ENCODE measurements at regions not wholly inside any gene's neighbourhood (a gene's known extent, or its start where the extent isn't known, plus 50 kb on each side); places are given as distances from the start of the nearest gene placed in this dataset.
A peak's percentile ranks its signal among the peaks of the same experiment; 100 is the strongest.
"Not testable (repeated sequence)": the region's sequence is repeated elsewhere in the genome, so short reads cannot be mapped to it uniquely, and the experiment has no call there.

DNA sequence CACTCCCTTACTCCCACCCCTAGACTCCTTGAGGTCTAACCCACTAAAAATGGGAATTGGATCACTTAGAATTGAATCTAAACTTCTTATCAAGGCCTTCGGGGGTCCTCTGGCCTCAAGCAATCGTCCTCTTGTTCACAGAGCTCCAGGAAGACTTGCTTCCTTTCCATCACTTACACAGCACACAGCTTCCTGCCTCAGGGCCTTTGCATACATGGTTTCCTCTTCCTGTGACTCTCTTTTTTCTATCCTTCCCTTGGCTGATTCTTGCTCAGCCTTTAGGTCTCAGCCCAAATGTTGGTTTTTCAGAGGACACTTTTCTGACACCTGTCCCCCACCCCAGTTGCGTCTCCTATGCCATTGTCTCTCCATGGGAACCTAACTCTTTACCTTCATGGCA lies 50.0 kb upstream of the ALDH1B1 start:
- DNase-seq, result no peak

DNA sequence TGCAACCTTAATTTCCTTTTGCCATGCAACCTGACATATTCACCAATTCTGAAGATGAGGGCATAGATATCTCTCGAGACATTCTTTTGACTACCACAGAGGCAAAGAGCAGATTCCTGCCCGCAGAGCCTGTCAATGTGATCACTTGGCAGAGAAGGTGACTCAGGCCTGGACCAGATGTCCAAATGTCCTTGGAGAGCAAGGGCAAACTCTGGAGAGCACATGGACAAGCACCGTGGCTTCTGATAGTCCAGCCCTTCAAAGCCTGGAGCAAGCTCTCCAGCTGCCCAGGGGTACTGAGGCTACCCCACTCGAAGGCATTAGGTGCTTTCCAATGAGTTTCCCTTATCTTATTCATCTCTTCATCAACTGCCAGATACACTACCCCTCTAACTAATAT lies 50.4 kb upstream of the ALDH1B1 start:
- DNase-seq, result no peak

DNA sequence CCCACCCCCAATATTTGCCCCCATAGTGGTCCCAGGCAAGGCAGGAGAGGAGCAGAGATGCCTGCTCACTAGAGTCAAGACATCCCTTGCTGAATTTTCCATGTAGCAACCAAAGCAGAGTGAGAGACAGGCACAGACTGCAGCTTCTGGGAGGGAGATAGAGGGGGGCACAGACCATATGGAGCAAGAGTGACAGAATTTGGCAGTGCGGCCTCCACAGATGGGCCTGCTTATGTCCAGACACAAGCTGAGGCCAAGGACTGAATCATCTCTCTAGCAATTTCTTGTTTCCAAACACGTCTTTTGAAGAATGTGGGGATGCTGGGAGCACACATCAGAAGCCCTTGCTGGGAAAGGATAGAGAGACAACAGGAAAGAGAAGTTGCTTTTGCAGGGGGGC lies 53.0 kb upstream of the ALDH1B1 start:
- no peak for DNase-seq

DNA sequence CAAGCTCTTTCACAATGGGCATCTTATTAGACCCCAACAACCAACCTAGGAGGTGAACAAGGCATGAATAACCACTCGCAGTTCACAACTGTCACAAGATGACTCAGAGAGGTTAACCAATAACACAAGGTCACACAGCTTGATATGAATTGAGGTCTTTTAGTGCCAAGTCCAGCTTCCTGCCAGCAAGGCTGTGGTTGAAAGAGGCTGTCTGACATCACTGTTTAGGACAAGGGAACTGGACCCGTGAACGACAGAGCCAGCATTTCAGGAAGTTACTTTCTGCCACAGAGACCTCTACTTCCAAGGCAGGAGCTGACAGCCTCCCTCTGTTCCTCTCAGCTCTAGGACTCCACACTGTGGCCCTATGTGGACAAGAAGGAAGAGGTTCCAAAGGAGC lies 53.4 kb upstream of the ALDH1B1 start:
- DNase-seq, result no peak

DNA sequence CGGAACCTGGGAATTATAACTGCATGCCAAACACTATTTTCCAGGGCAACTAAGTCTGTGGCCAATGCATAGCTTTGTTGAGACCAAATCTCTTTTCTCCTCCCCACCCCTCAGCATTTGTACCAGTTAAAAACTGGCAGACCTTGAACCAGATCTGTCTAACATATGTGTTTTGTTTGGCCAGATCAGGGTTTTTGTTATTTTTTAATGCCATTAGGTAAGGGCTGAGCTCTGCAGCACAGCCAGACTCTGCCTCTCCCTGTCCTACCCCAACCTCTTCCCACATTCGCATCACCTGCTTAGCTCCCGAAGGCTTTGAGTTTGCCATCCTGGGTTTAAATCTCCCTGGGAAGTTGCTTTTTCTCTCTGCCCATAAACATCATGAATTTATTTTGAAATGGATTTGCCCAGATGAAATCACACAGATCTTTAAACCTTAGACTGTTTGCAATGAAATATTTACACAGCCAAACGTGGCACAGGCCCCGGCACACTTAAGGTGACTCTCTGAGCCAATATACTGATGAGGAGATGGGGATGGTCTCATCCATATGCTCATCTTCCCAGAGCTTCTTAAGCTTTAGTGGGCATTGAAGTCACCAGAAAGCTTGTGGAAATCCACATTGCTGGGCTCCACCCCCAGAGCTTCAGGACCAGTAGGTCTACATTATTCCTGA lies 54.0 kb upstream of the ALDH1B1 start:
- DNase-seq, result no peak

DNA sequence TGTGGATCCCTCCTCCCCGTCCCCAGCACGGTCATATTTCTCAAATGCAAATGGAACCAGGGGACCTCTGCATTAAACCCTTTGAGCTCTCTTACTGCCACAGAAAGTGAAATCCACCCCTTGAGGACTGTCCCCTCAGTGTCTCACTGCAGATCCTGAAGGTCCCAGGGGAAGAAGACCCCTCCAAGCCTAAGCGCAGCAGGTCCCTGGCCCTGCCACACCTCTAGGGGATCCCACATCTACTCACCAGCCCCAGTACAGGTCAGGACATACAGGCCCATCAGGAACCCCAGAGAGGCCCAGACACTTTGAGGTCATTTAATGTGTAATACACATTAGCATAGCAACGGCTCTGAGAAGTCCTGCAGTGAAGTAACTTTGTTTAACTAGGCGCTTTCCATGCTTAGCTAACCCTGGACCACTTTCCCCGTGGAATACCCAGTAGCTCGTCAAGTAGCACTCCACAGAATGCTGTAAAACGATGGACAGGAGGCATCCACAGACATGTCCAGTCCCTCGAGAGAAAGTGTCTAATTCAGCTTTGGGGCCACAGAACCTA lies 54.7 kb upstream of the ALDH1B1 start:
- no peak for DNase-seq

DNA sequence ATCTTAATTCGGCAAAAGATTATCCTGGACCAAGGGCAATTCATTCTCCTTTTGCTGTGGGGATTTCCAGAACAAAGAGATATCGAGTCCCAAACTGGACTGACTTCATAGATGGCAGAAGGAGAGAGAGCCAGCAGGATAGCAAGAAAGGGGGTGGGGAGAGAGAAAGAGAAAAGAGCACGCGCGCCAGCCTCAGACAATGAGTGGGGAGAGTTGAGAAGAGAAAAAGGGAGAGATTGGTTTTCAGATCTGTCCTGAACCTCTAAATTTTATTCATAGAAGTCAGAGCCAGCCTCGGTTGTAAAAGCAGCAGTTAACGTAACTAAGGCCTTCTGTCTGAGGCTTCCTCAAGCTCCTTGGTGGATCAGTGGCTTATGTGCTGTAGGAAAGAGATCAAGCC lies 55.3 kb upstream of the ALDH1B1 start:
- DNase-seq, result no peak

DNA sequence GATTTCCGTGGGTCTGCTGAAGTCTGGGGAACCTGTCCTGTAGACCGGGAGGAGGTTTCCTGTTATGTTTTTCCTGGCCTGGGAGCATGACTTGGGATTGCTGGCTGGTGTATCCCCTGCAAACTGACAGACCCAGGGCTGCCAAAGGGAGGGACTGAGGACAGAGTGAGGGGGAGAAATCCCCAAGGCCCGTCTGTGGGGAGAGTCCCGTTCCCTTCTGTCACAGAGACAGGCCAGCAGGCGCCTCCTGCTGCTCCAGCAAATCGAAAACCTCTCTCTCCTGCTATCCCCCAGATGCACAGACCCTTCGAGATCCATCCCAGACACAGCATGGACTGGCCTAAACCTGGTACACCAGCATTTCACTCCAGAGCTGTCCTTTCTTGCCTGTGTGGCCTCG lies 56.2 kb upstream of the ALDH1B1 start:
- no peak for DNase-seq

DNA sequence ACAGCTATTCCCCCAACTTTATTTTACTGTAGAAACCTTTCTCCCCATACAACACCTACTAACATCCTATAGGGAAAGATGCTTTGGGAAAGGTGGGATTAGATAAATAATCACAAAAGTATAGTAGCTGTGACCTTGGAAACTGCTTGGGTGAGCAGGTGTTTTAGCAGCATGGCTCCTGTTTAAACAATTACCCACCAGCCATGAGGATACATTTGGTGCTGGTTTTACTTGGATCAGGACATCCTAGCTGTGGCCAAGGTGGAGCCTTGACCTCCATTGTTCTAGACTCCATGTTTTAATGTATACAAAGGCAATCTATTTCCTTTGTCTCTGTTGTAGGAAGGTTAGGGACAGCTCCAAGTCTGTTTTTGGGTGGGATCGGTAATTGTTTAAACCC lies 56.8 kb upstream of the ALDH1B1 start:
- DNase-seq, result no peak

DNA sequence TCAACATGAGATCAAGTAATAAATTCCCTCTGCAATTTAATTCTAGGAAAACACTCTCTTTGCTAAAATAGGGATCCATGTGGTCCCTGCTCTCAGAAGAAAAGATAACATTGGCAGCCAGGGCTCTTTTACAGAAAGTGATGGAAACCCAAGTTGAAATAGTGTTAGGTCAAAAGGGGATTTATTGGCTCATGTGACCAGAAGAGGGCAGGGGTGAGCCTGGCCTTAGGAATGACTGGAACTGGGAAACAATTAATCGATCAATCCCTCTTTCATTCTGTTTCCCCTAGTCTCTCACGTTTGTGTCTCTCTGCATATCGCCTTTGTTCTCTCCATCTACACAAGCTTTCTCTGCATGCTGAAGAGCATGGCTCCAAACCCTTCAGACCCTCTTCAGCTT lies 58.3 kb upstream of the ALDH1B1 start:
- no peak for DNase-seq

DNA sequence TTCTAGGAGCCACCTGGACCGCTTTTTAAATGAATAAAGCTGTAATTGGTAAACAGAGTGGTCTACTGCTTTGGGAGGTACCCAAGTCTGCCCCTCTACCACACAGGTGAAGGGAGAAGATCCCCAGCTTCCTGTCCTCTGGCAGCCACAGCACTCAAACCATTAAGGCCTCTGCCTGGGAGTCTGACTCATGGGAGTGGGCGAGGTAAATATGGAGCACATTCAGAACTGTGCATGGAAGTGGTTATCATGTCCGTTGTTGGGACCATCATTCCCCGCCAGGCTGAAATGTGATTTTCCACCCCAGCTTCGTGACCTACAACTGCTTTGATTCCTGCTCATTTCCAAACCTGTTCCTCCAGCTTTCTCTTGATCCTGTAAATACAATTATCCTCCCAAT lies 59.5 kb upstream of the ALDH1B1 start:
- no peak for DNase-seq

DNA sequence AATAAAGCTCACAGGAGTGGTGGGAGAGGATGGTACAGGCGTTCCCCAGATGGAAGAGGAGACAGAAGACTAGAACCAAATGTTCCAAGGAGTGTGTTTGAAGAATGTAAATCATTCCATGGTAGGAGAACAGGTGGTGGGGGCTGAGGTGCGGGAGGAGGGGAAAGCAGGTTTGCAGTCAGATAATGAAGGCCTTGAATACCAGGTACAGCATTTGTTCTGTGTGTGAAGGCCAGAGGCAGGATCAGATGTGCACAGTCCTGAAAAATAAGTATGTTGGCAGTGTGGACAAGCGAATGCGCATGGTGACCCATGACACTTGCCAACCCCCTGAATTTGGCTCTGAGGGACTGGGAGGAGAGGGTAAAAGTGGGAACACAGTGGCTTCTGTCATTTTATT lies 59.9 kb upstream of the ALDH1B1 start:
- DNase-seq, result no peak

DNA sequence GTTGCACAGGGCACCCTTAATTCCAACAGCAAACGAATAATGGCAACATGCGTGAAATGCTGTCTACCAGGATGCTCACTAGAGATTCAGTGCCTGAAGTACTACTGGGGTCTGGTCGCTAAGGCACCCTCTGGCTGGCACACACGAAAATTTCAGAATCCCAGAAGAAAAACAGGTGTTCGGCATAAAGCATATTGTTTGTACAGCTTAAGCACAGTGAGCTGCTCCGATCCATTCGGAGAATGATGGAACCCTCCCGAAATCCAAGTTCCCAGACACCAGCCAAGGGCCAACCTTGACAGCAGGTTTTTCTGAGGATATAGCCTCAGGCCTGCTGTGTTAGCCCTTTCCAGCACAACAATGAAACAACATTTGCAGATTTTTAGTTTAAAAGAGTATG lies 61.4 kb upstream of the ALDH1B1 start:
- DNase-seq, result no peak

DNA sequence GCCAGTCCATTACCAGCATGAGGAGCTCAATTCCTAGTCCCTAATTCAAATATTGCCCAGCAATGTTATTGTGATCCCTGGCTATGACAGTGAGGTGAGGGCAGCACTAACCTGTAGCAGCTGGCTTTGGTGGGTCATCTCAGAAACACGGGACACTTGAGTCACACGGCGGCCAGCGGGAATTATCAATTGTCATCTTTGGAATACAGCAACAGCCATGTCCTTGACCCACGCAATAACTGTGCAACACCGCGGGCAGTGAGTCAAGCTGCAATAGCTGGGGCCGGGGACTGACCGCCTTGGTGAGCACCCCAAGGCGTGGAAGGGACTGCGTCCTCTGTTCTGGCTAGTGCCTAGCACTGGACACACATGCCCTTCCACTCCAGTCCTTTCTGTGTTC lies 62.5 kb upstream of the ALDH1B1 start:
- no peak for DNase-seq

DNA sequence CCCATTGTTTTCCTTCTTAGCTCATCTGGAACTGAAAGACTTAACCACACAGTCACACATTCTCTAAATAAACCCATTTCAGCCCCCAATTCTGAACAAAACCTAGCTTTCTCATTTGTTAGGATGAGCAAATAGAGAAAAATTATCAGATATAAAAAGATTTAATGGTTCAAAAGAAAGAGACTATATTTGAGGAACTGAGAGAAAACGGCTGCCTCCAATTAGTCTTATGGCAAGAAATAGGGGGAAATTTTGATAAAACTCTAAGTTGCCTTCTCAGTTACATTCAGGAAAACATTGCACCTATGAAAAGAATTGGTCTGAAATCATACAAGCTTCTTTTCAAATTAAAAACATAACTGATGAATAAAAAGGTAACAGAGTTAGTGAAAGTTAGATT lies 63.7 kb upstream of the ALDH1B1 start:
- no peak for DNase-seq

DNA sequence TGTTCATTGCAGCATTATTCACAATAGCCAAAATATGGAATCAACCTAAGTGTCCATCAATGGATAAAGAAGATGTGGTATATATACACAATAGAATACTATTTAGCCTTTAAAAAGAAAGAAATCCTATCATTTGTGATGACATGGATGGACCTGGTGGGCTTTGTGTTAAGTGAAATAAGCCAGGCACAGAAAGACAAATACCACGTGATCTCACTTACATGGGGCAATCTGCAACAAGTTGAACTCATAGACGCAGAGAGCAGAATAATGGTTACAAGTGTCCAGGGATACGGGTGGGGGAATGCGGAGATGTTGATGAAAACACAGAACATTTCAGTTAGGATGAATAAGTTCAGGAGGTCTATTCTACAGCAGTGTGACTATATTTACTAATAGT lies 66.4 kb upstream of the ALDH1B1 start:
- no peak for DNase-seq

DNA sequence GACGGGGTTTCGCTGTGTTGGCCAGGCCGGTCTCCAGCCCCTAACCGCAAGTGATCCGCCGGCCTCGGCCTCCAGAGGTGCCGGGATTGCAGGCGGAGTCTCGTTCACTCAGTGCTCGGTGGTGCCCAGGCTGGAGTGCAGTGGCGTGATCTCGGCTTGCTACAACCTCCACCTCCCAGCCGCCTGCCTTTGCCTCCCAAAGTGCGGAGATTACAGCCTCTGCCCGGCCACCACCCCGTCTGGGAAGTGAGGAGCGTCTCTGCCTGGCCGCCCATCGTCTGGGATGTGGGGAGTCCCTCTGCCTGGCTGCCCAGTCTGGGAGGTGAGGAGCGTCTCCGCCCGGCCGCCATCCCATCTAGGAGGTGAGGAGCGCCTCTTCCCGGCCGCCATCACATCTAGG lies 68.3 kb upstream of the ALDH1B1 start:
- DNase-seq, result not testable (repeated sequence)

DNA sequence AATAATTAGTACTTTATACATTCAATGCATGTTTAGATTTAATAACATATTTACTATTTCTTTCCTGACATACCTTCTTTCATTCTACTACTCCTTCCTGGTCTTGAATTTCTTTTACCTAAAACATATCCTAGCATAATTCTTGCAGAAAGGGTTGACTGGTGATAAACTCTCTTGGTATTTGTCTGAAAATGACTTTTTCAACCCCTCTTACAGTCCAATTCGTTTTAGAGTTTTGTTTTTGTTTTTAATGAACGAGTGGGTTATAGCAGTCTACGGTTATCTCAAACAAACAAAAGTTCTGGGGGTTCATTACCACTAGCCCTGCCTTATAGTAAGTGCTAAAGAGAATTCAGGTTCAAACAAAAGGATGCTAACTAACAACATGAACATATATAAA lies 69.6 kb upstream of the ALDH1B1 start:
- DNase-seq, result no peak

DNA sequence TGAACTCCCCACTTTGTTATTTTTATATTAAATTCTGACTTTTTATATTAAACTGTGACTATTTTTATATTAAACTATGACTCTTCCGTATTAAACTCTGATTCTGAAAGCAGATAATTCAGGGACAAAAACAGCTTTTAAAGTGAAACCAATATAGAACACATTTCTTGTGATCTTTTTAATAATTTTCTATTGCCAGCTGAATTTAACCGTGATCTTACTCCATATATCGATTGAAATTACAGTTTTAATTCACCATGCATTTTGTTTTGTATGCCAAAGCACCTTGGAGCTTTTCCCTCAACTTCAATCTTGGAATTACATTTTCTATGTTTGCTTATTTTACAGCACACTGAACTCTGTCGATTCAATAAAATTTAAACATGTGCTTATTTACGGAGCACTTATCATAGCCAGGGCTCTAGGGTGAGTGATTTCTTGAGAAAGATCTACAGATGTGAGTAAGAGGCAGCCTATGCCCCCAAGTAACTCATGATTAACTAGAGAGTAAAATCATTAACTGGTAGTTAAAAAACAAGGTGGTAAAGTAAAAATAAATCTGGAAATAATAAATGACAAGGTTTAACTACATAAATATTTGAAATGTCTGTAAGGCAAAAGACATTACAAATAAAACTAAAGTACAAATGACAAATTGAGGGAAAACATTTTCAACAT lies 72.9 kb upstream of the ALDH1B1 start:
- no peak for DNase-seq

DNA sequence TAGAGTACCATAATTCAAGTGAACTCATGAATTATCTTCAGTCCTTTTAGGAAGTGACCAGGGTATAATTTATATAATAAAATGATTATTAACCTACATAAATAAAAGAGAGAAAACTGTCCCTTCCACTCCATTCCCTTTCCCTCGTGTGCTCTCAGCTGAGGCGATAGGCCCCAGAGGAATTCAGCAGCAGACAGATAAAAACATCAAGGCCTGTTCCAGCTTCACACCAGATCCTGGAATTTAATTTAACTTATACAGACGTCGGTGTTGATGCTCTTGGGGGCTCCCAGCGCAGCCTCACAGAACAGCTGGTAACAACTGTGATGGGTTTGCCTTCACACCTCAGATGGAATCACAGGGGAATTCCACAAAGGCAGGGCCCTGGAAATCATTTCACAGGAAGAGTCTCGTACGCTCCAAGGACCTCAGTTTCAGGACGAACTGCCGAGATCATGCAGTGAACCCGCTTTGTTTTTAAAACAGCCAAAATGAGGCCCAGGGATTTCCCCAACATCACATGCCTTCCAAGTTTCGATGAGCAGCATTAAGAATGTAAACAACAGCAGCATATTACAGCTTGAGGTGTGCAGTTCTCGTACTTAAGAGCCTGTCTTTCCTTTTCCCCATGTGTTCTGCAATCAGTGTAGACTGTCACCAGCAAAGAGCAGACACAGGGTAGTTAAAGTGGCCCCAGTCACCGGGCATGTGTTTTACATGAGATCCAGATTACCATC lies 73.6 kb upstream of the ALDH1B1 start:
- no peak for DNase-seq

DNA sequence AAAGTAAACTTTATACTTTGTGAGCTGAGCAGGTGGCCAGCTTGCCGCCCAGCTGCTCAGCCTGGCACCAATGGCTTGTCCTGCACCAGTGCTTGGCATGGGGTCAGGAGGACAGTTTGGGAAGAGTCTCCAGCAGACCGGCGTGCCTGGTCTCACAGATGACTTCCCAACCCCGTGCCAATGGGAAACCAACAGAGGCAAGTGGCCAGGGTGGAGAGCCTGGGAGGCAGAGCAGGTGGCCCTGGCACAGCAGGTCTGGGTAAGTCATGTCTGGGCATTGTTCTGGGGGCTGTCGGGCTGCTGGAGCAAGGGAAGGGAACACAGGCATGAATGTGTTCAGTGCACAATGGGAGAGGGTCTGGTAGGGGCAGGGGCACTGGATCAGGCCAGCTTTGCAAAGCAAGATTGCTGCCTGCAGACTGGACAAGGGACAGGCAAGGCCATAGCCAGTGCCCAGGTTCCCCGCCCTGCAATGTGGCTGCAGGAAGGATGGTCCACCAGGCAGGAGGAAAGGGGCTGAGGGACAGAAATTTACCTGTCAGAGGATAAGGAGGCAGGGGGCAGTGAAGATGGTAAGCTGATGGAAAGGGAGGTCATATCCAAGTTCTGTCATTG lies 76.2 kb upstream of the ALDH1B1 start:
- no peak for DNase-seq

DNA sequence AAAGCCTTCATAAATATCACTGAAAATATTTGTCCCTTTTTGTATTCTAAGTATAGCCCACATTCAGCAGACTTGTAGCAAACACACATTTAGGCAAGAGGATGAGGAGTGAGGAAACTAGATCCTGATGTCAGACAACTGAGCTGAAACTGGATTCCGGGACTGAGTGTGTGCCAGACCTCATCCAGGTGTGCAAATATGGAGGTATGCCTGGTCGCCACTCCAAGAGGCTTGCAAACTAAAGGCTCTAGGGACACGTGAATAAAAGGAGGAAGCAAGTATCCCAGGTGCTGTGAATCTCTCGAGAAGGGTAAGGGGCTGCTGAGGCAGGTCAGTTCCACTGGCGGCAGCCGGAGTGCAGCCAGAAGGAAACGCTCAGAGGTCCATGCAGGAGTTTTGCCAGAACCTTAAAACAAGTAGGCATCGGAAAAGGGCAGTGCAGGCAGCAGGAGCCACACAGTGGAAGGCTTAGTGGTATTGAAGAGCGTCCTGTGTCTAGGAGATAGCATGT lies 77.4 kb upstream of the ALDH1B1 start:
- peak; percentile 71 for DNase-seq

DNA sequence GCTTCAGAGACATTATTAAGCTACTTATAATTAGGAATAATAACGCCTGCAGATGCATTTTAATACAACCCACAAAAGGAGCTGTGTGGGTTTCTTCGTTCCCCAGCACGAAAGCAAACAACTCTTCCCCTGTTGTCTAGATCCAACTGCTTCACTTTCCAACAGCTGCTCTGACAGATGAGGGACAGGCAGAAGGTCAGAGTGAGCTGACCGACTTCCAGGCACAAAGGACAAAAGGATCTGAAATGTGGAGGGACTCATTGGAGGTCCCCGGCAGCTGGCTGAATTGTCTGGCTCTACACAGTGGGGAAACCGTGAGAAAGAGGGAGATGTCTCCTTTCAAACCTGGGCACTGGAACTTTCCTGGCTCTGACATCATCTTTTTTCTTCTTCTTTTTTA lies 79.1 kb upstream of the ALDH1B1 start:
- DNase-seq, result no peak
